ENCODE measurements at regions not wholly inside any gene's neighbourhood (a gene's known extent, or its start where the extent isn't known, plus 50 kb on each side); places are given as distances from the start of the nearest gene placed in this dataset.

DNA sequence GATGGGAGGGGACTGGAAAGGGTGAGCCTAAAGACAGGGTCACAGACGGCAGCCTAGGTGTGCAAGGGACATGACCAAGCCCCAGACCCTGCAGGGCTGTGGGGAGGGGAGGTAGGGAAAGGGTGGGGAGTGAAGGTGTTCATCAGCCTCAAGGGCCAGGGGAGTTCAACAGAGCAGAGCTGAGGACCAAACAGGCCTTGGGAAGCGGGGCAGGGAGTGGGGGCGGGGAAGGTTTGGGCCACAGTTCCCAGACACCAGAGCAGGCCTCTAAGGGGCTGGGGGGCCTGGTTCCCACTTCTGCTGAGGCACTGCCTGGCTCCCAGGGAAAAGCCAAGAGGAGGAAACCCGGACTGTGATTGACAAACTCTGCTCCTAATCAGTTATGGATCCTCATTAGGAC lies 456.3 kb downstream of the MATN1 start:
- TF ChIP-seq BHLHE40 (IDR thresholded peaks at IDR 0.05; ENCODE audit: borderline replicate concordance in 1 of 2, low read depth in 2 of 2, low read length in 1 of 2): no peak
- no peak for TF ChIP-seq SP1 (IDR thresholded peaks at IDR 0.05; ENCODE audit: low read depth, low read length)
- TF ChIP-seq EZH2 (IDR thresholded peaks at IDR 0.05; ENCODE audit: borderline replicate concordance, control insufficient read depth, low read depth, low read length): no peak
- TF ChIP-seq TARDBP (IDR thresholded peaks at IDR 0.05; ENCODE audit: borderline replicate concordance): no peak
